ENCODE measurements at regions not wholly inside any gene's neighbourhood (a gene's known extent, or its start where the extent isn't known, plus 50 kb on each side); places are given as distances from the start of the nearest gene placed in this dataset.

DNA sequence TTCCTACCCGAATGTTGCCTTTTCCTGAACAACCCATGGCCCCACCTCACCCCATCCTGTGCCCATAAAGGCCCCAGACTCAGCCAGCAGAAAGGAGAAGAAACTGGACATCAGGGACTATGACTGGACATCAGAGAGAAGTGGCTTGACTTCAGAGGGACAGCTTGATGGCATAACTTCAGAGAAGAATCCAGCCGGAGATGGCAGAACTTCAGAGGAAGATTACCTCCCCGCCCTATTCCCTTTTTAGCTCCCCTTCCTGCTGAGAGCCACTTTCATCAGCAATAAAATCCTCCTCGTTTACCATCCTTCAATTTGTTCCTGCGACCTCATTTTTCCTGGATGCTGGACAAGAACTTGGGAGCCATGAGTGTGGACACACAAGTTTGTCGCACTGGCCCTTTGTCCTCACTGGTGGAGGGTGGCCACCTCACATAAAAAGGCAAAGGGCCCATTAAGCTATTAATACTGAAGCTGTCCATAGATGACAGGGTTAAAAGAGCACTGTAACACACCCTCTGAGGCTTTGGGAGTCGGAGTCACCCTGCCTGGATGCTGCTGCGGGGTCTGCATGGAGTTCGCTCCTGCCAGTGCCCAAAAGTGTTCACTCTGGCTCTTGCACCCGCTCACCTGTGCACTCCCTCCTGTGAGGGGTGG, 260.4 kb downstream of the SLITRK1 start:
- no peak for TF ChIP-seq POLR2AphosphoS5 (IDR thresholded peaks at IDR 0.05; ENCODE audit: borderline replicate concordance, low read depth, low read length)
- TF ChIP-seq EZH2 (IDR thresholded peaks at IDR 0.05) = no peak
- no peak for TF ChIP-seq FOXP2 (optimal IDR thresholded peaks at IDR 0.05; ENCODE audit: control extremely low read depth, extremely low read length, insufficient read depth)

Measured in SK-N-MC (cell line).